ENCODE measurements at regions not wholly inside any gene's neighbourhood (a gene's known extent, or its start where the extent isn't known, plus 50 kb on each side); places are given as distances from the start of the nearest gene placed in this dataset.

DNA sequence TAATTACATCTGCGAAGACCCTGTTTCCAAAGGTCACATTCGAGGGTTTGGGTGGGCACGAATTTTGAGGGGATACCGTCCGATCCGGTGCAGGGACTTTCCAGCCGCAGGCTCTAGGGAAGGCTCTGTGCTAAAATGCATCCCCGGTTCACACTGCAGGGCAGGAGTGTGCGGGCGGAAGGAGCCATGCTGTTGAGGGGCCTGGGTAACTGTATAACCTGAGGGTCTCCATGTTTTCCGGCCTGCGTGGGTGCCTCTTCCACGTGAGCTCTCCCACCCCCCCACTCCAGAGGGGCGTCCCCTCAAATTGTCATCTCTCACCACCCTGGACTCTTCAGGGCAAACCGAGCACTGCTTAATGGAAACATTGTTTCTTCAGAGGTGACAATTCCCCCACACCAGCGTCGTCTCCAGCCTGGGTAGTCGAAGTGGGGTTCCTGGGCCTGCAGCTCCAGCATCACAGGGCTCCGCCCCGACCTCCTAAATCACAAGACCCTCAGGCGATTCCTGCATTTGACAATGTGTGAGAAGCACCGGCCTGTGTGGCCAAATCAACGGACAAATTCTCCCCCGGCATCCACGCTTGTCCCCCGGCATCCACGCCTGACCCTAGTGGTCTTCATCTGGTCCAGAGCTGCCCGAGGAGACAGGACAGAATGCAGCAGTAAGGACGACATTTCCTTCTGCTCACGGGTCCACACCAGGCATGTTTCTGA is 51.2 kb downstream of the FOXL3 start:
- Histone ChIP-seq H3K79me1 (ENCODE audit: insufficient read depth, low read depth, low read length, poor library complexity, severe bottlenecking) (no peaks in the 10 kb centered on the region), H3K9me3 (ENCODE audit: control insufficient read depth, low read depth, low read length) (no peaks in the 10 kb centered on the region), H3K4me1 (ENCODE audit: insufficient read depth, low read length) (no peaks in the 10 kb centered on the region), H2AK5ac (ENCODE audit: insufficient read length, low read length) (no peak overlapping the region), H2BK120ac (ENCODE audit: low read depth, low read length, poor library complexity, severe bottlenecking) (no peak overlapping the region), H4K8ac (replicated peaks; ENCODE audit: insufficient read length, low read depth, low read length) (no peak overlapping the region), H3K56ac (ENCODE audit: insufficient read length, low read depth, low read length) (no peak overlapping the region), H3T11ph (ENCODE audit: low read length) (no peak overlapping the region), H3K23me2 (ENCODE audit: insufficient read length, low read depth, low read length, poor library complexity, severe bottlenecking) (no peaks in the 10 kb centered on the region), H3K4me2 (ENCODE audit: insufficient read depth, insufficient read length, low read length) (no peak overlapping the region), H3K79me2 (ENCODE audit: insufficient read depth, low read length) (no peaks in the 10 kb centered on the region), H3K14ac (ENCODE audit: insufficient read depth, low read length) (no peak overlapping the region; the same call in 1 of the 2 replicates), H3K18ac (ENCODE audit: insufficient read length, low read depth, low read length) (no peak overlapping the region), H4K20me1 (ENCODE audit: control insufficient read depth, insufficient read depth, insufficient read length) (no peaks in the 10 kb centered on the region), H2BK12ac (ENCODE audit: insufficient read length, low read depth, low read length) (no peak overlapping the region), H4K91ac (ENCODE audit: insufficient read length, low read depth, low read length) (no peak overlapping the region), H4K5ac (ENCODE audit: insufficient read length, low read depth, low read length) (no peak overlapping the region), H2AFZ (ENCODE audit: low read length) (no peak overlapping the region), H3K4ac (ENCODE audit: low read depth, low read length) (no peak overlapping the region), H2BK5ac (ENCODE audit: insufficient read length, low read length) (no peak overlapping the region), H2BK20ac (ENCODE audit: low read depth, low read length, poor library complexity, severe bottlenecking) (no peak overlapping the region), H2BK15ac (ENCODE audit: low read depth, low read length) (no peak overlapping the region), H3K23ac (ENCODE audit: insufficient read length, low read depth, low read length) (no peak overlapping the region), H3K27ac (ENCODE audit: insufficient read length, low read depth, low read length) (no peak overlapping the region), H3K9ac (ENCODE audit: extremely low read depth, insufficient read length, low read length) (no peak overlapping the region), H3K27me3 (ENCODE audit: insufficient read depth, low read length) (no peaks in the 10 kb centered on the region)
- Mint-ChIP-seq H3K36me3 (ENCODE audit: insufficient read depth in 1 of 3, low read depth in 3 of 3) (no peaks in the 10 kb centered on the region; a peak in 1 of 7 replicates), H3K9me3 (no peaks in the 10 kb centered on the region), H3K27ac (no peak overlapping the region), H3K27me3 (ENCODE audit: low read depth) (peaks cover 2% of the 10 kb centered on the region), H3K4me3 (no peak overlapping the region), H3K4me1 (no peaks in the 10 kb centered on the region)
- DNase-seq: no peak
- WGBS (ENCODE audit: extremely low coverage, insufficient read length, low lambda C conversion rate): no CpG with 5 or more reads among the region's 30 CpGs
- TF ChIP-seq, protein P1, sequence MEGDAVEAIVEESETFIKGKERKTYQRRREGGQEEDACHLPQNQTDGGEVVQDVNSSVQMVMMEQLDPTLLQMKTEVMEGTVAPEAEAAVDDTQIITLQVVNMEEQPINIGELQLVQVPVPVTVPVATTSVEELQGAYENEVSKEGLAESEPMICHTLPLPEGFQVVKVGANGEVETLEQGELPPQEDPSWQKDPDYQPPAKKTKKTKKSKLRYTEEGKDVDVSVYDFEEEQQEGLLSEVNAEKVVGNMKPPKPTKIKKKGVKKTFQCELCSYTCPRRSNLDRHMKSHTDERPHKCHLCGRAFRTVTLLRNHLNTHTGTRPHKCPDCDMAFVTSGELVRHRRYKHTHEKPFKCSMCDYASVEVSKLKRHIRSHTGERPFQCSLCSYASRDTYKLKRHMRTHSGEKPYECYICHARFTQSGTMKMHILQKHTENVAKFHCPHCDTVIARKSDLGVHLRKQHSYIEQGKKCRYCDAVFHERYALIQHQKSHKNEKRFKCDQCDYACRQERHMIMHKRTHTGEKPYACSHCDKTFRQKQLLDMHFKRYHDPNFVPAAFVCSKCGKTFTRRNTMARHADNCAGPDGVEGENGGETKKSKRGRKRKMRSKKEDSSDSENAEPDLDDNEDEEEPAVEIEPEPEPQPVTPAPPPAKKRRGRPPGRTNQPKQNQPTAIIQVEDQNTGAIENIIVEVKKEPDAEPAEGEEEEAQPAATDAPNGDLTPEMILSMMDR (conservative IDR thresholded peaks at IDR 0.05): no peak
